NCI-H774 (cell line): ENCODE measurements at regions not wholly inside any gene's neighbourhood (a gene's known extent, or its start where the extent isn't known, plus 50 kb on each side); places are given as distances from the start of the nearest gene placed in this dataset.

ENCODE experiments used
- DNase-seq: peaks from one replicate; lab custom pipeline; 2025; lab: John Stamatoyannopoulos, UW

DNA sequence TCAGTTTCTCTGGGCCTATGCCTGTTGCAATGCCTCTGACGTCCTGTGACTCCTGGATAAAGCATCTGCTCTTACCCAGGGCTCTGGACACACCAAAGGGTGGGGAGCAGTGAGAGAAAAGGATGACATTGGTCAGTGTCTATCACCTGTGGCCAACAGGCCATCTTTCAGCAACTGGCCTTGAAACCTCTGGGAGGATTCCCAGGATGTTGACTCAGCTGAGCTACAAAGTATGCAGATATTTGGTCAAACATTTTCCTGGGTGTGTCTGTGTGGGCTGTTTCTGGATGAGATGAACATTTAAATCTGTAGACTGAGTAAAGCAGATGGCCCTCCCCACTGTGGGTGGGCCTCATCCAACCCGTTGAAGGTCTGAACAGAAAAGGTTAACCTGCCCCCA is 149.9 kb downstream of the SPATA19 start:
- no peak for DNase-seq

DNA sequence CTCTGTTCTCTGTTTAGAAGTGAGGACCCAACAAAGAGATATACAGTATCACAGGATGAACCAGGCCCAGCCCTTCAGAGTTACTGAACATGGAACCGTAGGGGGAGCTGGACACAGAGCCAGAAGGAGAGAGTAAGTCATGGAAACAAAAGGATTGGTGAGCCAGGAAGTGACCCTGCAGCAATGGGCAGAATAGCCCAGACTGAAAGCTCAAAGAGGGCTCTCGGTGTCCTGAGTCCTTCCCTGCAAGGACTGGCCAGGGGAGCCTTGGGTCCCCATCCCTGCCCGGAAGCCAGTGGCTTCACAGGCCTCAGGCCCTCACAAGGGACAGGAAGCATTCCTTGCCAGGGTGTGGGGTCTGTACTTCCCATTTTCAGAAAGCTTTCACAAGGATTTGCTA is 150.6 kb downstream of the SPATA19 start:
- DNase-seq = no peak

DNA sequence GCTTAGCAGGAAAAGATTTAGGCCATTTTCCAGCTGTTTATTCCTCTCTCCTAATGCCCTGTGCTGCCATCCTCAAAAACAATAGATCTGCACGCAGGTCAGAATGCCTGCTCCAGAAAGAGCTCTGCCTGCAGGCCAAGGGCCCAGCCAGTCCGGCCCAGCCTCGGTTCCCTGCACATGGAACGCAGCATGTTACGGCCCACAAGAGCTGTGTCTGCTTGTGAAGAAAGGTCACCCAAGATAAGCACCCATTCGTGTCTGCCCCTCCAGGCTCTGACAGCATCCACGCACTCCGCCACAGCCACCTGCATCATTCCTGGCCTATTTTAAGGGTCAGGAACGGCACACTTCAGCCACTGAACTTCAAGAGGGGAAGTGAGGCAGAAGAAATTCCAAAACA is 152.2 kb downstream of the SPATA19 start:
- DNase-seq = no peak

DNA sequence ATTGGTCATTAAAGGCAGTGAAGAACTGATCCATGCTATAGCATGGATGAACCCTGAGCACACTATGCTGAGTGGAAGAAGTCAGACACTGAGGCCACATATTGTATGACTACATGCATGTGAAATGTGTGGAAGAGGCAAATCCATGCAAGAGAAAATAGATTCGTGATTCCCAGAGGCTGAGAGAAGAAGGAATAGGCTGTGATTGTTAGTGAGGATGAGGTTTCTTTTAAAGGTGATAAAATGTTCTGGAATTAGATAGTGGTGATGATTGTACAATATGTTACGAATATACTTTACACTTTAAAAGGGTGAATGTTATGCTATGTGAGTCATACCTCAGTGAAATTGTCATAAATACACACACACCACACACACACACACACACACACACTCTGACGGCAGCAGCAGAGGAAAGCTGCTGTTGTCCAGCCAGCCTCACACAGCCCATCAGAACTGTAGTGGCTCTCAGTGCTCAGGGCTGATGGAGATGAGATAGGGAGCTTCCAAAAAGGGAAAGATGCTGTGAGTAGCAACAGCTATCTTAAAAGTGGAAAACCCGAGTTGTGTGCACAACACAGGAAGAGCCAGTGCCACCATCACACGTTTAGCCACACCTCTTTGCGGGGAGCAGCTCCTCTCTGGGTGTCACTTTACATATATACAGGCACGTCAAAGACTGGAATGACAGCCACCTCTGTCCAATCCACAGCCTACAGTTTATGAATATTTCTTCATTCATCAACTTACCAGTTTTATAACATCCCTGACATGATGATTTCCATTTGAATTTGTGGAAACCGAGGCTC is 153.0 kb downstream of the SPATA19 start:
- DNase-seq = no peak

DNA sequence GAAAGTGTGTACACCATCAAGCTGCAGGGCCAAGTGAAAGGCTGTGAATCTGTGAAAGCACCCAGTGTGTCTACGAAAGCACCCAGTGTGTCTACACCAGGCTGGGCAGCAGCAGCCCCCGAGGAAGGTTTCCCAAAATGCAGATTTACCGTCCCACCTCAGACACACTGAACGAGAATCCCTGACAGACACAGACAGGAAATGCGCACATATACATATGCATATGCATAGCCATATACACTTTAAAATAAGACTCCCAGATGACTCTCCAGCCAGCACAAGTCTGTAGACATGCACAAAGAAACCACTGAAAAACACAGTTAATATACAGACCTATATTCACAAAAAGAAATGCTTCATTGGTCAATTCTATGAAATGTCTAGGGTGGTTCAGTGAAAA is 155.5 kb upstream of the OPCML start:
- no peak for DNase-seq

DNA sequence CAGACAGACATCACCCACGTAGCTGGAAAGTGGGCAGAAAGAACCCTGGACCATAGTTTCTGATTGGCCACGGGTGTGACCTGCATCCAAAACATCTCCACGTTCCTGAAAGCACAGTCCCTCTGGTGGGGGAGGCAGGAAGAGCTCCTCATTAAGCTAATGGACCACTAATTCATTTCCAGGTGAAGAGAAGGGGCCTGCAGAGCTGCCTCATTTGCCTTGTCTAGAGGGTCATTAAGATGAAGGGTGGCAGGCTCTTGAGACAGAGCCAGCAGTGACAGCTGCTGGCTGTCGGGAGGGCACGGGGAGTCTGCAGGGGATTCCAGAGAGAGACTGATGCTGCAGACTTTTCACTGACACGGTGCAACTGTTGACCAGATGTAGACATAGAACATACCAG is 149.6 kb upstream of the OPCML start:
- peak; percentile 49 for DNase-seq

DNA sequence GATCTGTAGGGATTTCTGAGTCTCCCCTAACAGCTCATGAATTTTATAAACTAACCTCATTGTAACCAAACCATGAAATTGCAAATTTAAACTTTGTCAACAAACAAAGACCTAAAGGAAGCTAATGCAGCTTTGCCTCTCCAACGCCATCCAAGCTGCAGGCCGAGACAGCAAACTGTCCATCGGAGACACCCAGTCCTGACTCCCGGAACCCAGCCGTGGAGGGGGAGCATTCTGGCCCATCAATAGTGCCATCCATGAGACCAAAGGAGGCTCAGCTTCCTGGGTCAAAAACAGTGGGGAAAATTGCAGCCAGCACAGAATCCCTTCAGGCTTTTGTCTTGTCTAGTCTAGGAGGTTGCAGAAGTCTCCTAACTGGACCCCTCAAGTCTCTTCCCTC is 147.6 kb upstream of the OPCML start:
- DNase-seq = no peak

DNA sequence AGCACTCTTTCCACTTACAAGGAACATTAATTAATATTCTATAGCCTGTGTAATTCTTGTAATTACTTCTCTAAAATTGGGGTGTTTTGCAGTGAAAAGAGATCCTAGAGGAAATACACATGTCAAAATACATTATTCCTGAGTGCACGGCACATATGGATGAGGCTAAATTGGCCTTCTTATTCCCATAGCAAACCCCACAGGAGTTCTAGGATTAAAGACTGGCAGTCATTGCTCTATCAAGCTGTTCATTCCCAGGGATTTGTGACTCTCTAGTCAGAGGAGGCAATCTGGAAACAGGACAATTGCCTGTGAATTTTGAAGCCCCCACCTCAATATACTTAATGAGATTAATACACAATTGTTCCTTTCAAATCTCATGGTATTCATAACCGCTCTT is 145.9 kb upstream of the OPCML start:
- DNase-seq = no peak

DNA sequence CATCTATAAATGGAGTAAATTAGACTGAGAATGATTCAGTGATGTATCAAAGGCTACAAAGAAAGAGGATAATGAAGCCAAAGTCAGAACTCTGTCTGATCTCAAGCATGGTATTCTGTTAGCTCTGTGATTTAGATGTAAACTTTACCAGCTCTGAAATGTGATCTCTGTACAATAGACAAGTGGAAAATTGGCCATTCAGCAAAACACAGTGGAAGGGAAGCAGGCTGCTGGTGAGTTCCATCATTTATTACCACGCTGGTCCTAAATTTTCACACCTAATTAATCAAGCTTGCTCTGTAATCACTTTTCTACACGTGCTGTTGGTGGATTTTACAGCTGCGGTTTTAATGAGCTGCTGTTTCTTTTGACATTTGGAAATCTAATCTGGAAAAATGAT is 145.1 kb upstream of the OPCML start:
- no peak for DNase-seq

DNA sequence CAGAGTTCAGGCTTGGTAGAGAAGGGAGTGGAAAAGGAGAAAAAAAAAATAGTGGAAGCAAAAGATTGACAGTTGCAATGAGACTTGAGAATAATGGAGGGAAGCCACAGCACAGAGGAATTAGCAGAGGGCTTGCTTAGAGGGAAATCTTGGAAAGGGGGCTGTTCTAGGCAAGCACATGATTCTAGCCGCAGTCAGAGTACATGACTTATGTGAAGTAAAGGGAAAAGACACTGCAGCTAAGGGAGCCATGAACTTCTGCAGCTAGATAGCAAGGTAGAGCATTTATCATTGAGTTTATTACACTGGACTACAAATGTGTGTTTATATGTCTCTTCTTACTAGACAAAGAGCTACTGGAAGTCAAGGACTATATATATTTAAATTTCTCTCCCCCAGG is 144.0 kb upstream of the OPCML start:
- DNase-seq = no peak

DNA sequence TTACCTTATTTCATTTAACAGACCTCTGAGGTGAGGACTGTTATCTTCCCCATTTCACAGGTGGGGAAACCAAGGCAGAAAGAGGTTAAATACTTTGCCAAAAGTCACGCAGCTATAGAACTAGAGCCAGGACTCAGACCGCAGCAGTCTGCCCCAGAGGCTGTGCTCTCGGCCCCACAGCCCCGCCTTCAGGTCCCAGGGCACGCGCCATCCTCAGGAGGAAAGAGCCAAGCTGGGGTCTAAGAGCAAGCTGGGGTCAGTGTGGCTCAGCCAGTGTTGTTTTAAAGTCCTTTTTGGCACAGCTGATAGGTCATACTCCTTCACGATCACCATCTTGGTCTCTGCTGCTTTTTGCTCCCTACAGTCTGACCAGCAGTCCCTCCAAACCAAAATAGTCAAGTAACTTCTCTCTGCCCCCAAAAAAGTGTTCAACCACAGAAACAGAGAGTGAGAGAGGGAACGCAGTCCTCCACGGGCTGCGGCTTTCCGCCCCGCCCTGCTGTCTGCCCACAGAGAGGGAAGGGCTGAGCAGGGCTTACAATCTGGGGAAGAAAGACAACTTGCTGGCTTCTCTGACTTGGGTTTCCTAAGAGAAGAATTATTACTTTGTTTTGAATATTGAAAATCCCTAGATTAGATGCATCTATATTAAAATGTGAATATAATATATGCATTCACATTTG is 137.2 kb upstream of the OPCML start:
- DNase-seq = no peak

DNA sequence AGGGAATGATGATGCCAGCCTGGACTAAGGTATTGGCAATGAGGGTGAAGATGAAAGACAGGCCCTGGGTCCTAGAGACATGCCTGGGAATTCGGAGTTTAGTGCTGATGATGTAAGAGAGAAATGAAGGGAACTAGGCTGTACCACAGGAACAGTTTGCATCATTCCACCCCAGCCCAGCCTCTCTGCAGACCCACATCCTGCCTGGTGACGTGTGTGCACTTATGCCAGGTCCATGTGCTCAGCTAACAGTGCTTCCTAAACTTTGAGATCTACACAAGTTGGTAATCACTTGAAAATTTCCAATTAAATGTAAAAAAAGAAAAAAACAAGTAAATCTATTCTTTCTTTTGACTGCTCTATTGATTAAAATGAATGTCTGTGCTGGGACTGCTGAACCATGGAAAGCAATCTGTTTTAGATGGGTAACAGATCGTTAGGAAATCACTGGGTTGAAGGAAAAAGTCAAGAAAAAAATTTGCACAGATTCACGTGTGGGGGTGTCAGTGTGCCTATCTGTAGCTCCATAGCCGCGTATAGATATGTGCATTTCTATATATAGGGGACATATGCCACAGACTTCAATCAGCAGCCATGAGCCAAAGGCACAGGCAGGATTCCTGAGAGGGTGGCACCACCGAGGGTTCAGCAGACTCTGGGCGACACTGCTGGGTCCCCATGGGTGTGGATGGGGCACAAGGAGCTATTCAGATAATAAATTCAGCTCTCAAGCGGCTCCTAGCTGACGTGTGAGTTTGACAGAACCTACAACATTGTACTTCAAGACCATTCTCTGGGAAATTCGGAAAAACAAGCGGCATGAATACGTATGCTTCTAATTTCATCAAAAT is 131.1 kb upstream of the OPCML start:
- DNase-seq = no peak

DNA sequence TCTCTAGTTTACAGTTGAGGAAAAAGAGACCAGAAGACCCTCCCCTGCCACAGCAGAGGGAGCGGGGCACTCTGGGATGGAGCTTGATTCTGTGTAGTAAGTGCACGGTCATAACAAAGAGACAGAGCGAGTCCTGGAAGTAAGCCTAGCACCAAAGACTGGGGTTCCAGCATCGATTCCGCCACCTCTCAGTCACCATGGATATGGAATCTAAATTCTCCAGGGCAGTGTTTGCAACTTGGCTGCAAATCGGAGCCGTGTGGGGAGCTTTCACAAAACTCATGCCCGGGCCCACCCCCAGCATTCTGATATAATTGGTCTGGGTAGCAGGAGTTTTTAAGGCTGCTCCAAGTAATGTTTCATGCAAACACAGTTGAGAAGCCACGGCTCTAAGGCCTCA is 129.5 kb upstream of the OPCML start:
- no peak for DNase-seq

DNA sequence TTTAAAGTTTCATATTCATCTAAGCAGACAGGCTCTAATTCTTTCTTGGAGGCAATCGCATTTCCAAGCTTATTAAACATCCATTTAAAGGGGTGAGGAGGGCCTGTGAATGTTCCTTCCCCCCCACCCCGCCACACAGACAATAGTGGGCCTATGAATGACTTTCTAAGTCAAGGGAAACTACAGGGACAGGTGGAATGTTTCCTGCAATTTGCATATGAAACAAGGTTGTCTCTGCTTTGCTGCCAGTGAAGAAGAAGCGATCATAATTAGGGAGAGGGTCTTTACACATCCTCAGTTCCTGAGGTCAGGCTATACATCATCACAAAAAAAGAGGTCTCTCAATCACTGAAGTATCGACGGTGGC is 127.9 kb upstream of the OPCML start:
- no peak for DNase-seq

DNA sequence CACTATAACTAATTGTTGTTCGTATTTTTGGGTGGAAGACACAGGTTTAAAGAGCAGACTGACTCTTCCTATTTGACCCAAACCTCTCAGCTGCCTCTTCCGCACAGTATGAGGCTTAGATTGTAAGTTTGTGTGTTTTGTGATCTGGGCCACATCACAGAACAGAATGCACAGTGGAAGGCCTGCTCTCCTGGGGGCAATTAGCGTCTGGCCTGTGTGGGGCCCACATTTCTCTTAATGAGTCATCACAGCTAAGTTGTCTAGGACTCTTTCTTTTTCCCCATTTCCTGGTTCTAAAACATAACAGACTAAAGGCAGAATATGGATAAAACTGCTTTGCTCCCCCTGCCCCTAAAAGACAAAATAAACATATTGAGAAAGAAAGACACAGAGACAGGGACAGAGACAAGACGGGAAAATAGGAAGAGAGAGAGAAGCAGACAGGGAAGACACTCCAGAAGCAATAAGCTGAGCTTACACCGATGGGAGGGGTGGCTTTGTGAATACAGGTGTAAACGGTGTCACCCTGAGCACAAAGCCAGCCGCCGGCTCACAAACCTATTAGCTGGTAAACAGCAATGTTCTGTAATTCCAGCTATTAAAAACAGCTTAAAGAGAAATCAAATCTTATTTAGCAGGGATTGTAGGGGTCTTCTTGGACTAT is 127.4 kb upstream of the OPCML start:
- peak; percentile 63 for DNase-seq

DNA sequence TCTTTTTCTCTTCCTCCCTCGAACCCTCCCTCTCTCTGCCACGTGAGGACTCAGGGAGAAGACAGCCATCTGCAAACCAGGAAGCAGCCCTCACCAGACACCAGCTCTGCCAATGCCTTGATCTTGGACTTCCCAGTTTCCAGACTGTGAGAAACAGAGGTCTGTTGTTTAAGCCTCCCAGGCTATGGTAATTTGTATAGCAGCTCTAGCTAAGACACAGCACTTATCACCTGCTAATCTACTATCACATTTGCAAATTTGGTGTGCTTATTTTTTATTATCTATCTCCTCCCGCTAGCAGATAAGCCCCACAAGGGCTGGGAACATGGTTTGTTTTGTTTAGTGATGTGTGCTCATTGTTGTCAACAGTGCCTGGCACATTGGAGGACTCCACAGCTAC is 124.8 kb upstream of the OPCML start:
- no peak for DNase-seq

DNA sequence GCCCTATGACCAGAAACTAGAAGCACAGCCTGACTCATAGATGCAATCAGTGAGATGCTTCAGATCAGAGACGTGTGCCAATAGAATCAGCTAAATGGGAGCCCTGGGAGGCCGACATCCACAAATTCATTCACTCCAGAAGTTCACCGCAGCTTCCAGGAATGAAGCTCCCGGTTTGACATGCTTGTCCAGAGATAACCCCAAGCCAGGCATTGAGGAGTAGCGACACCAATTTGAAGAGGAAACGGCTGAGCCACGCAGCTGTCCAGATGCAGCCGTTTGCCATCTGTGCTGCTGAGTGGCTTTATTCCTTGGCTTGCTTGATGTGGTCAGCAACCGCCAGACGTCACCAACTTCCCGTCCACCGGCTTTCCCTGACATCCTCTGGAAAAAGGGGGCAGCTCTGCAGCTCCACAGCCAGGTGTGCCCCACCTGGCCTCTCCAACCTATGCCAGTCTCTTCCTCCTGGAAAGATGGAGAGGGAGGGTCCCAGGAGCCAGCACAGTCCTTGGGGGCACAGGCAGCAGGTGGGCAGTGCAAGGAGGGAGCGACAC is 123.9 kb upstream of the OPCML start:
- DNase-seq = no peak

DNA sequence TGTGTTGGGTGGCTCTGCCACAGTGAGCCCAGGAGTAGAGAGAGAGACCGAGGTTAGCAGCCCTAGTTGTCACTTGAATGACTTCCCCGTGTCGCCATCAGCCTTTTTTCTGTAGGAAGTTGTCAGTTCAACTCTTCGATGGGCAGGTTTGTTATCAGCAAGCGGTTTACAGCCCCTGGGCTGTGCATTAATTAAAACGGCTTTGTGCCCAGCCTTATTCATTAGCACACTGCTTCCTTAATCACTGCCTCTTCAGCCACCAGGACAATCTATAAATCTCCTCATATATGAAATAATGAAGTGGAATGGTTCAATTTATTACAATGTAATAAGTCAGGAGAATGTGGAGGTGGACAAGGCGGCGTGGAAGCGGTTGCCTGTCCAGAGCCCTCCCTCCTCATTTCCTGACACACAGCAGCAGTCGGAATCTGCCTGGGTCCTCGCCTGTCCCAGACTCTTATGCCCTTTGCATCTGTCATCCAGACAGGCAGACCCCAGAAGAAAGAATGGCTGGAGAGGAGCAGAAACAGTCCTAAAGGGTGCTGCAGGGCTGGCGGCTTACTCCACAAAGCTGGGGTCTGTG is 122.4 kb upstream of the OPCML start:
- no peak for DNase-seq

DNA sequence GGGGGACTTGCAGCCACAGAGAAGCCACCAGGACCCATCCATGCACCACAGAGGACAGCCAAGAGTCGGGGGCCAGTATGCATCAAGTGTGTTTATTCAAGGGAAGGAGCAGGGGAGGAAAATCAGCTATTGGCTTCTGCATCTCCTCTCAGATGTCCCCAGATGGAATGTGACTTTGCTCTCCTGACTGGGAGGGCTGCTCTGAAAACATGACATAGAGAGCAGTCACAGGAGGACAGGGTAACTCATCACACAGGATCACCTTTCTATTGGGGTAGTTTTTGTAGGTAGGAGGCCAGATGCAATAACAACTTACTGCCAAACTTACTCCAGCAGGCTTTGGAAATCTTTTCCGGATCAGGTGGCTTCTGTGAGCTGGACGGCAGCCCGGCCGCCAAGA is 121.0 kb upstream of the OPCML start:
- DNase-seq = no peak

DNA sequence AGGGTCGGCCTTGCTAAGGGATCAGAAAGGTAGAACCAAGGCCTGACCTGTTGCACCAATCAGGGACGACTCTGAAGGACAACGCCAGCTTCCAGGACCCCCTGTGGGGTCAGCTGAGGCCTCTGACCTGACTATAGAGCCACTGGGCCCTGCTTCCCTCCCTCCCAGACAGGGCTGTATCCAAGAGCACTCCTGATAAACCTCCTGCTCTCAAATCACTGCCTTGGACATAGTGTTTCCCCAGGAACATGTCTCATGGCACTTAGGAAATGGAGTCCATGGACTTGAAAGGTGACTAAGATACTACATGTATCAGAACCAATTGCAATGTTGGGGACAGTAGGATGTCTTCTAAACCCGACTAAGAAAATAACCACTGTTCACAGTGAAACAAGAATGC is 117.8 kb upstream of the OPCML start:
- no peak for DNase-seq

DNA sequence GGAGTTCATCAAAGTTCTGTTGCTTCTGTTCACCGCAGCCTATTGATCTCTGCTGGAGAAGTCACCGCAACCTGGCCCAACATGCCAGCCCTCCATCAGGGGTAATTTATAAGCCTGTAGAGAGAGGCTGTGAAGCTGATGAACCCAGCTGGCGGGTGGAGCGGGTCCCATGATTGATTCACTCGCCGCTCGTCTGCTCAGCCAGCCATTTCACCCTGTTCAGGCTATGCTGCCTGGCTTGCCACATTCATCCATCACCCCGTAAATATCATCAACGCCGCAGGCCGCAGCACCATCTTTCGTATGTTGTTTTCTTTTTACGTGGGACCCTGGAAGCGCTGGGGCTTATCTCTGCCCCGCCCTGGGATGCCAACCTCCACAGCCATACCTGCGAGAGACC is 116.7 kb upstream of the OPCML start:
- no peak for DNase-seq

DNA sequence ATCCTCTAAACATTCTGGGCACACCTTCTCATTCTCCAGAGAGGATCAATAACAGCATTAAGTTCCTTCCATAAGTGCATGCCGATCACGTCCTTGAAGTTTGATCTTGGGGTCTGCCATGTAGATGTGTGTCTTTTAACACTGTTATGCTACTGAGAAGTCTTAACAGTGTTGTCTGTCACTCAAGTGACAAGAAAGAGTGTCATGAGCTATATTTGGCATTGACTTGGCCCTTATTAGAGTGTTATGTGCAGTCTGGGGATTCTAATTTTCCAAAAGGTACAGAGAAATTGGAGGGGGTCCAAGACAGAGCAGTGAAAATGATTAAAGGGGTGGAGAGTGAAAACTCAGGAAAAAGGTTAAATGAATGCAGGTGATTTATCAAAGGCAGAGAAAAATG is 107.1 kb upstream of the OPCML start:
- no peak for DNase-seq
